AG04450 (cell line): ENCODE measurements at regions not wholly inside any gene's neighbourhood (a gene's known extent, or its start where the extent isn't known, plus 50 kb on each side); places are given as distances from the start of the nearest gene placed in this dataset.

Experiments used
- CTCF ChIA-PET: fragments of 300-600, 350-600 bp; formaldehyde crosslinking; extraction: SDS; loops from one replicate; lab custom pipeline; 2022; ENCODE audit warnings: antibody characterized with exemption, inconsistent platforms; lab: Charles Lee
- POLR2A ChIA-PET: fragments of 350-600 bp; formaldehyde crosslinking; extraction: SDS; loops from one replicate; lab custom pipeline; 2021; ENCODE audit warnings: antibody characterized with exemption, inconsistent platforms; lab: Yijun Ruan, JAX
- DNase-seq: peaks from one replicate; pipeline ENCODE4 v3.0.0-alpha.2; 2011; ENCODE audit warnings: low read depth, low spot score
- H3K27ac ChIP-seq: one replicate; pipeline ENCODE4 v1.5.1; 2012; ENCODE audit warnings: low read depth, low read length, control low read depth
- H3K27me3 ChIP-seq: one replicate; pipeline ENCODE4 v1.6.0; 2012; ENCODE audit warnings: low read length; ENCODE audit not compliant: control insufficient read depth, insufficient read depth
- H3K4me3 ChIP-seq: 2 replicates; pipeline ENCODE4 v1.5.1; 2011; ENCODE audit warnings: mild to moderate bottlenecking, low read depth, low read length, control low read depth
- H3K9me3 ChIP-seq: 2 replicates; pipeline ENCODE4 v1.5.1; 2012; ENCODE audit warnings: low read length; ENCODE audit not compliant: control insufficient read depth, insufficient read depth
- TF ChIP-seq, protein P1 (sequence below): IDR thresholded peaks from 2 replicates; pipeline ENCODE4 v1.5.1; 2011; ENCODE audit warnings: low read depth, low read length, control low read depth, inconsistent platforms

DNA sequence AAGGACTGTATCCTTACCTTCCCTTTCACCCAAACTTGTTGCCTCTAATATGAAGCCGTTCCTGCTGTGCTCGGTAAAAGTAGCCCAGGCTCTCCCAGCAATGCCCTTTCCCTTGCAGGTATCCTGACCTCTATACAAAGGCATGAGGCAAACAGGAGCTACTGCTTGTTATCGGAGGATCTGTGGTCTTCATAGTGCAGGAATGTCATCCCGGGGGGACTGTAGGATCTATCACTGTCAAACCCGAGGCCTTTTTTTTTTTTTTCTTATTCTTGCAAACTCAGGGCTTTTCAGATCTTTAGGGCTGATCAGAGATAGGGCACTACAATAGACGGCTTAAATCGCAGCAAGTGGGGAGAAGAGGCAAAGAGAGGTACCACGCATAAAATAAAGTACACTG, 1206.6 kb downstream of the TYW1 start:
- POLR2A ChIA-PET: no interaction called here
- Histone ChIP-seq H3K27ac (no peak overlapping the region), H3K9me3 (peaks cover 31% of the 10 kb centered on the region), H3K27me3 (no peaks in the 10 kb centered on the region), H3K4me3 (no peak overlapping the region)
- TF ChIP-seq, protein P1, sequence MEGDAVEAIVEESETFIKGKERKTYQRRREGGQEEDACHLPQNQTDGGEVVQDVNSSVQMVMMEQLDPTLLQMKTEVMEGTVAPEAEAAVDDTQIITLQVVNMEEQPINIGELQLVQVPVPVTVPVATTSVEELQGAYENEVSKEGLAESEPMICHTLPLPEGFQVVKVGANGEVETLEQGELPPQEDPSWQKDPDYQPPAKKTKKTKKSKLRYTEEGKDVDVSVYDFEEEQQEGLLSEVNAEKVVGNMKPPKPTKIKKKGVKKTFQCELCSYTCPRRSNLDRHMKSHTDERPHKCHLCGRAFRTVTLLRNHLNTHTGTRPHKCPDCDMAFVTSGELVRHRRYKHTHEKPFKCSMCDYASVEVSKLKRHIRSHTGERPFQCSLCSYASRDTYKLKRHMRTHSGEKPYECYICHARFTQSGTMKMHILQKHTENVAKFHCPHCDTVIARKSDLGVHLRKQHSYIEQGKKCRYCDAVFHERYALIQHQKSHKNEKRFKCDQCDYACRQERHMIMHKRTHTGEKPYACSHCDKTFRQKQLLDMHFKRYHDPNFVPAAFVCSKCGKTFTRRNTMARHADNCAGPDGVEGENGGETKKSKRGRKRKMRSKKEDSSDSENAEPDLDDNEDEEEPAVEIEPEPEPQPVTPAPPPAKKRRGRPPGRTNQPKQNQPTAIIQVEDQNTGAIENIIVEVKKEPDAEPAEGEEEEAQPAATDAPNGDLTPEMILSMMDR: no peak
- CTCF ChIA-PET: no interaction called here
- no peak for DNase-seq

- TF ChIP-seq, protein P1: no peak
- ChIA-PET POLR2A (no interaction called here), CTCF (interaction anchor here (0.6 kb wide), 1 partner anchor 513 kb away, joined by 3 read pairs; no protein-coding TSS in a partner anchor)
These were observed 1209.2 kb downstream of the TYW1 start for GRCh38 chr7:68205826-68206225.

DNA sequence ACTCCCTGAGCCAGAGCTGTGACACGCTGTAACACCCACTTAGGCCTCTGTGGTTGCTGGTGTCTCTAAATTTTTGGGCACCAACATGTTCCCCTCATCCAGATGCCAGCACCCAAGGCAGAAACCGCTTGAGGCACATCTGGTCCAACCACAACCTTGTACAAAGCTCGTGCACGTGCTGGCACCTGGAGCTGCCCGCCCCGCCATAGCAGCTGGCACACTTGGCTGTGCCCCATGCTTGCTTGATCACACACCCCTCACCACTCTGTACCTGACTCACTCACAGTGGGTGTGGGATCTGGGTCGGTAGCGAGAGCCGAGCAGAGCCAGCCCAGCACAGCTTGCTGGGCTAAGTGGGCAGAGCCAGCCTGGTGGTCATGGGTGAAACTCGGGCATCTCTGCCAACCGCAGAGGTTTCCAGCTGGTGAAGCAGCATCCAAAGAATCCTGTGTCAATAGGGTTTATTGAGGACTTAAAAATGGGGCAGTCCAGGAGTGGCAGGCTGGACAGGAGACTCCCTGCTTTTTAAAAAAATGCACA, 1210.4 kb downstream of the TYW1 start:
- TF ChIP-seq, protein P1: no peak
- Histone ChIP-seq H3K4me3 (no peak overlapping the region), H3K27me3 (no peaks in the 10 kb centered on the region), H3K27ac (no peak overlapping the region), H3K9me3 (peaks cover 23% of the 10 kb centered on the region)
- ChIA-PET CTCF (interaction anchor here (0.6 kb wide), 1 partner anchor 408 kb away, joined by 3 read pairs; no protein-coding TSS in a partner anchor), POLR2A (no interaction called here)
- no peak for DNase-seq

More at GRCh38 chr7:68205826-68206225, 1209.2 kb downstream of the TYW1 start:
- Histone ChIP-seq H3K27me3 (no peaks in the 10 kb centered on the region), H3K4me3 (no peak overlapping the region), H3K27ac (no peak overlapping the region), H3K9me3 (peaks cover 31% of the 10 kb centered on the region)
- no peak for DNase-seq

DNA sequence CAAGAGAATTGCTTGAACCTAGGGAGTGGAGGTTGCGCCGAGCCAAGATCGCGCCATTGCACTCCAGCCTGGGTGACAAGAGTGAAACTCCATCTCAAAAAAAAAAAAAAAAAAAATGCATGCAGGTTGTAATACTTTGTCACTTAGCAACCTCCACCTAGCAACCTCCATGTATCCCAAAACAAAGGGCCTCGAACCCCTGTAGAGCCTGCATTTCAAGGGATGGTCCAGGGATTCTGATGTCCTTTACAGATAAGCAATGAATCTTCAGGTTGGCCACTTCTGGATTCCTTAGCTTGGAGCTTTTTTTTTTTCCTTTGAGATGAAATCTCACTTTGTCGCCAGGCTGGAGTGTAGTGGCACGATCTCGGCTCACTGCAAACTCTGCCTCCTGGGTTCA, 1211.0 kb downstream of the TYW1 start:
- POLR2A ChIA-PET: no interaction called here
- Histone ChIP-seq H3K4me3 (no peak overlapping the region), H3K27me3 (no peaks in the 10 kb centered on the region), H3K27ac (no peak overlapping the region), H3K9me3 (peaks cover 20% of the 10 kb centered on the region)
- CTCF ChIA-PET: interaction anchor here (0.6 kb wide), 1 partner anchor 408 kb away, joined by 3 read pairs; no protein-coding TSS in a partner anchor
- TF ChIP-seq, protein P1: no peak
- no peak for DNase-seq

DNA sequence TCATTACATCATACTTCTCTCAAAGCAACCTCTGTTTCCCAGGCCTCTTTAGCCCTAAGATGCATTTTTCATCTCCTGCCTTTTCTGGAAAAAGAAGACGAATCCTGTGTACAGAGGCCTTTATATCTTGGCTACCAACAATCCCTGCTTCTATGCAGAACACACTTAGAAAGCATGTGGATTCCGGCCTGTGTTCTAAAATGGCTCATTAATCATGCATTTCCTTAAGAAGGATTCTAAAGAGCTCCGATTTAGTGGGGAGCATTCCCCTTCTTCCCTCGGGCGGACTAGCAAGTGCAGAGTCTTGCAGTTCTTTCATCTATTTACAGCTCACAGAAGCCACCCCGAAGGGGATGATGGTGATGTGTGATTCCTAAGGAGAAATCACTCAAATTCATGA, 1212.9 kb downstream of the TYW1 start:
- no peak overlapping the region for H3K4me3 ChIP-seq
- peaks cover 21% of the 10 kb centered on the region for H3K9me3 ChIP-seq
- no peak overlapping the region for H3K27ac ChIP-seq
- TF ChIP-seq, protein P1: no peak
- ChIA-PET CTCF (no interaction called here), POLR2A (no interaction called here)
- no peak for DNase-seq
- H3K27me3 ChIP-seq: no peaks in the 10 kb centered on the region
